HepG2 (cell line): ENCODE measurements at regions not wholly inside any gene's neighbourhood (a gene's known extent, or its start where the extent isn't known, plus 50 kb on each side); places are given as distances from the start of the nearest gene placed in this dataset.

ENCODE experiments used
- KLF13 ChIP-seq: sonication (generic); formaldehyde crosslinking; IDR thresholded peaks from 2 replicates; pipeline ENCODE4 v1.4.0; 2020; ENCODE audit warnings: mild to moderate bottlenecking, missing genetic modification reagents
- MED8 ChIP-seq: sonication (generic); formaldehyde crosslinking; IDR thresholded peaks from 2 replicates; pipeline ENCODE4 v1.8.1; 2023; ENCODE audit warnings: mild to moderate bottlenecking, missing genetic modification reagents; ENCODE audit not compliant: insufficient replicate concordance
- MYC ChIP-seq: sonication (generic); formaldehyde crosslinking; IDR thresholded peaks from 2 replicates; pipeline ENCODE4 v1.9.0; 2021; ENCODE audit warnings: missing genetic modification reagents, borderline replicate concordance
- NCOA5 ChIP-seq: sonication (generic); formaldehyde crosslinking; IDR thresholded peaks from 2 replicates; pipeline ENCODE4 v1.4.0; 2020; ENCODE audit warnings: missing genetic modification reagents
- NR2F2 ChIP-seq: IDR thresholded peaks from 2 replicates; pipeline ENCODE4 v1.6.1; 2012; ENCODE audit warnings: low read depth, inconsistent platforms, borderline replicate concordance
- TBL1XR1 ChIP-seq: fragments of 150-350 bp; IDR thresholded peaks from 2 replicates; pipeline ENCODE4 v1.6.1; 2014; ENCODE audit warnings: borderline replicate concordance, low read length; ENCODE audit not compliant: partially characterized antibody
- ZMAT3 ChIP-seq: sonication (generic); formaldehyde crosslinking; conservative IDR thresholded peaks from 2 replicates; pipeline ENCODE4 v1.7.0; 2021; ENCODE audit warnings: missing genetic modification reagents
- TF ChIP-seq, protein P1 (sequence below): sonication (generic); formaldehyde crosslinking; IDR thresholded peaks from 2 replicates; pipeline ENCODE4 v1.4.0; 2020; ENCODE audit warnings: missing genetic modification reagents
- TF ChIP-seq, protein P2 (sequence below): sonication (generic); formaldehyde crosslinking; IDR thresholded peaks from 2 replicates; pipeline ENCODE4 v1.8.0; 2022; ENCODE audit warnings: missing genetic modification reagents, mild to moderate bottlenecking, moderate library complexity, borderline replicate concordance
- TF ChIP-seq, protein P3 (sequence below): sonication (generic); formaldehyde crosslinking; IDR thresholded peaks from 2 replicates; pipeline ENCODE4 v1.8.0; 2022; ENCODE audit warnings: mild to moderate bottlenecking, missing genetic modification reagents; ENCODE audit not compliant: insufficient replicate concordance
- TF ChIP-seq, protein P4 (sequence below): sonication (generic); formaldehyde crosslinking; IDR thresholded peaks from 2 replicates; pipeline ENCODE4 v1.5.1; 2020; ENCODE audit warnings: missing genetic modification reagents, mild to moderate bottlenecking, borderline replicate concordance
- TF ChIP-seq, protein P5 (sequence below): sonication (generic); formaldehyde crosslinking; IDR thresholded peaks from 2 replicates; pipeline ENCODE4 v1.5.0; 2020; ENCODE audit warnings: missing genetic modification reagents
- TF ChIP-seq, protein P6 (sequence below): sonication (generic); IDR thresholded peaks from 2 replicates; pipeline ENCODE4 v1.6.1; 2016; ENCODE audit warnings: low read depth, borderline replicate concordance

DNA sequence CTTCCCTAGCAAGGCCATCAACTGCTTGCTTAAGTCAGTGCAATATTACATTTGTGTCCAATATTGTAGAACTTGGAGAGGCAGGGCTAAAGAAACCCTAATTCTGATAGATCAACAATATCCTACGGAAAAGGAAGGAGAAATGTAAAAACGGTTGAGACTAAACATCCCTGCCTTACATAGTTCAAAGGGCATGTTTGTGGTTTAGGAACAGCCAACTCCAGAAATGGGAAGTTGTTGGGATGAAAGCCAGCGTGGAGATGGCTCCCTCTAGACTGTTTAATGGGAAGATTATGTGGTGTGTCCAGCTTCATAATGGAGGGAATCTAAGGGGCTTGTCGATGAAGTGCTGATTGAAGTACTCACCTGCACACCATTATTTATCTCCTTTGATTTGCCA is 145.3 kb upstream of the TENT5A start (continued):
- TF ChIP-seq, protein P1, sequence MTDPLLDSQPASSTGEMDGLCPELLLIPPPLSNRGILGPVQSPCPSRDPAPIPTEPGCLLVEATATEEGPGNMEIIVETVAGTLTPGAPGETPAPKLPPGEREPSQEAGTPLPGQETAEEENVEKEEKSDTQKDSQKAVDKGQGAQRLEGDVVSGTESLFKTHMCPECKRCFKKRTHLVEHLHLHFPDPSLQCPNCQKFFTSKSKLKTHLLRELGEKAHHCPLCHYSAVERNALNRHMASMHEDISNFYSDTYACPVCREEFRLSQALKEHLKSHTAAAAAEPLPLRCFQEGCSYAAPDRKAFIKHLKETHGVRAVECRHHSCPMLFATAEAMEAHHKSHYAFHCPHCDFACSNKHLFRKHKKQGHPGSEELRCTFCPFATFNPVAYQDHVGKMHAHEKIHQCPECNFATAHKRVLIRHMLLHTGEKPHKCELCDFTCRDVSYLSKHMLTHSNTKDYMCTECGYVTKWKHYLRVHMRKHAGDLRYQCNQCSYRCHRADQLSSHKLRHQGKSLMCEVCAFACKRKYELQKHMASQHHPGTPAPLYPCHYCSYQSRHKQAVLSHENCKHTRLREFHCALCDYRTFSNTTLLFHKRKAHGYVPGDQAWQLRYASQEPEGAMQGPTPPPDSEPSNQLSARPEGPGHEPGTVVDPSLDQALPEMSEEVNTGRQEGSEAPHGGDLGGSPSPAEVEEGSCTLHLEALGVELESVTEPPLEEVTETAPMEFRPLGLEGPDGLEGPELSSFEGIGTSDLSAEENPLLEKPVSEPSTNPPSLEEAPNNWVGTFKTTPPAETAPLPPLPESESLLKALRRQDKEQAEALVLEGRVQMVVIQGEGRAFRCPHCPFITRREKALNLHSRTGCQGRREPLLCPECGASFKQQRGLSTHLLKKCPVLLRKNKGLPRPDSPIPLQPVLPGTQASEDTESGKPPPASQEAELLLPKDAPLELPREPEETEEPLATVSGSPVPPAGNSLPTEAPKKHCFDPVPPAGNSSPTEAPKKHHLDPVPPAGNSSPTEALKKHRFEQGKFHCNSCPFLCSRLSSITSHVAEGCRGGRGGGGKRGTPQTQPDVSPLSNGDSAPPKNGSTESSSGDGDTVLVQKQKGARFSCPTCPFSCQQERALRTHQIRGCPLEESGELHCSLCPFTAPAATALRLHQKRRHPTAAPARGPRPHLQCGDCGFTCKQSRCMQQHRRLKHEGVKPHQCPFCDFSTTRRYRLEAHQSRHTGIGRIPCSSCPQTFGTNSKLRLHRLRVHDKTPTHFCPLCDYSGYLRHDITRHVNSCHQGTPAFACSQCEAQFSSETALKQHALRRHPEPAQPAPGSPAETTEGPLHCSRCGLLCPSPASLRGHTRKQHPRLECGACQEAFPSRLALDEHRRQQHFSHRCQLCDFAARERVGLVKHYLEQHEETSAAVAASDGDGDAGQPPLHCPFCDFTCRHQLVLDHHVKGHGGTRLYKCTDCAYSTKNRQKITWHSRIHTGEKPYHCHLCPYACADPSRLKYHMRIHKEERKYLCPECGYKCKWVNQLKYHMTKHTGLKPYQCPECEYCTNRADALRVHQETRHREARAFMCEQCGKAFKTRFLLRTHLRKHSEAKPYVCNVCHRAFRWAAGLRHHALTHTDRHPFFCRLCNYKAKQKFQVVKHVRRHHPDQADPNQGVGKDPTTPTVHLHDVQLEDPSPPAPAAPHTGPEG (CRISPR knock-in tag), result no peak
- TF ChIP-seq NR2F2 (no peak), TBL1XR1 (no peak), MED8 (no peak), NCOA5 (CRISPR knock-in tag) (no peak), KLF13 (CRISPR knock-in tag) (no peak), MYC (CRISPR knock-in tag) (no peak), ZMAT3 (CRISPR knock-in tag) (no peak)
- TF ChIP-seq, protein P2, sequence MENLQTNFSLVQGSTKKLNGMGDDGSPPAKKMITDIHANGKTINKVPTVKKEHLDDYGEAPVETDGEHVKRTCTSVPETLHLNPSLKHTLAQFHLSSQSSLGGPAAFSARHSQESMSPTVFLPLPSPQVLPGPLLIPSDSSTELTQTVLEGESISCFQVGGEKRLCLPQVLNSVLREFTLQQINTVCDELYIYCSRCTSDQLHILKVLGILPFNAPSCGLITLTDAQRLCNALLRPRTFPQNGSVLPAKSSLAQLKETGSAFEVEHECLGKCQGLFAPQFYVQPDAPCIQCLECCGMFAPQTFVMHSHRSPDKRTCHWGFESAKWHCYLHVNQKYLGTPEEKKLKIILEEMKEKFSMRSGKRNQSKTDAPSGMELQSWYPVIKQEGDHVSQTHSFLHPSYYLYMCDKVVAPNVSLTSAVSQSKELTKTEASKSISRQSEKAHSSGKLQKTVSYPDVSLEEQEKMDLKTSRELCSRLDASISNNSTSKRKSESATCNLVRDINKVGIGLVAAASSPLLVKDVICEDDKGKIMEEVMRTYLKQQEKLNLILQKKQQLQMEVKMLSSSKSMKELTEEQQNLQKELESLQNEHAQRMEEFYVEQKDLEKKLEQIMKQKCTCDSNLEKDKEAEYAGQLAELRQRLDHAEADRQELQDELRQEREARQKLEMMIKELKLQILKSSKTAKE (CRISPR knock-in tag), result no peak
- TF ChIP-seq, protein P3, sequence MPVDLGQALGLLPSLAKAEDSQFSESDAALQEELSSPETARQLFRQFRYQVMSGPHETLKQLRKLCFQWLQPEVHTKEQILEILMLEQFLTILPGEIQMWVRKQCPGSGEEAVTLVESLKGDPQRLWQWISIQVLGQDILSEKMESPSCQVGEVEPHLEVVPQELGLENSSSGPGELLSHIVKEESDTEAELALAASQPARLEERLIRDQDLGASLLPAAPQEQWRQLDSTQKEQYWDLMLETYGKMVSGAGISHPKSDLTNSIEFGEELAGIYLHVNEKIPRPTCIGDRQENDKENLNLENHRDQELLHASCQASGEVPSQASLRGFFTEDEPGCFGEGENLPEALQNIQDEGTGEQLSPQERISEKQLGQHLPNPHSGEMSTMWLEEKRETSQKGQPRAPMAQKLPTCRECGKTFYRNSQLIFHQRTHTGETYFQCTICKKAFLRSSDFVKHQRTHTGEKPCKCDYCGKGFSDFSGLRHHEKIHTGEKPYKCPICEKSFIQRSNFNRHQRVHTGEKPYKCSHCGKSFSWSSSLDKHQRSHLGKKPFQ (CRISPR knock-in tag), result no peak
- TF ChIP-seq, protein P4, sequence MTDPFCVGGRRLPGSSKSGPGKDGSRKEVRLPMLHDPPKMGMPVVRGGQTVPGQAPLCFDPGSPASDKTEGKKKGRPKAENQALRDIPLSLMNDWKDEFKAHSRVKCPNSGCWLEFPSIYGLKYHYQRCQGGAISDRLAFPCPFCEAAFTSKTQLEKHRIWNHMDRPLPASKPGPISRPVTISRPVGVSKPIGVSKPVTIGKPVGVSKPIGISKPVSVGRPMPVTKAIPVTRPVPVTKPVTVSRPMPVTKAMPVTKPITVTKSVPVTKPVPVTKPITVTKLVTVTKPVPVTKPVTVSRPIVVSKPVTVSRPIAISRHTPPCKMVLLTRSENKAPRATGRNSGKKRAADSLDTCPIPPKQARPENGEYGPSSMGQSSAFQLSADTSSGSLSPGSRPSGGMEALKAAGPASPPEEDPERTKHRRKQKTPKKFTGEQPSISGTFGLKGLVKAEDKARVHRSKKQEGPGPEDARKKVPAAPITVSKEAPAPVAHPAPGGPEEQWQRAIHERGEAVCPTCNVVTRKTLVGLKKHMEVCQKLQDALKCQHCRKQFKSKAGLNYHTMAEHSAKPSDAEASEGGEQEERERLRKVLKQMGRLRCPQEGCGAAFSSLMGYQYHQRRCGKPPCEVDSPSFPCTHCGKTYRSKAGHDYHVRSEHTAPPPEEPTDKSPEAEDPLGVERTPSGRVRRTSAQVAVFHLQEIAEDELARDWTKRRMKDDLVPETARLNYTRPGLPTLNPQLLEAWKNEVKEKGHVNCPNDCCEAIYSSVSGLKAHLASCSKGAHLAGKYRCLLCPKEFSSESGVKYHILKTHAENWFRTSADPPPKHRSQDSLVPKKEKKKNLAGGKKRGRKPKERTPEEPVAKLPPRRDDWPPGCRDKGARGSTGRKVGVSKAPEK (CRISPR knock-in tag), result no peak
- TF ChIP-seq, protein P5, sequence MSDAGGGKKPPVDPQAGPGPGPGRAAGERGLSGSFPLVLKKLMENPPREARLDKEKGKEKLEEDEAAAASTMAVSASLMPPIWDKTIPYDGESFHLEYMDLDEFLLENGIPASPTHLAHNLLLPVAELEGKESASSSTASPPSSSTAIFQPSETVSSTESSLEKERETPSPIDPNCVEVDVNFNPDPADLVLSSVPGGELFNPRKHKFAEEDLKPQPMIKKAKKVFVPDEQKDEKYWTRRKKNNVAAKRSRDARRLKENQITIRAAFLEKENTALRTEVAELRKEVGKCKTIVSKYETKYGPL, result no peak
- TF ChIP-seq, protein P6, sequence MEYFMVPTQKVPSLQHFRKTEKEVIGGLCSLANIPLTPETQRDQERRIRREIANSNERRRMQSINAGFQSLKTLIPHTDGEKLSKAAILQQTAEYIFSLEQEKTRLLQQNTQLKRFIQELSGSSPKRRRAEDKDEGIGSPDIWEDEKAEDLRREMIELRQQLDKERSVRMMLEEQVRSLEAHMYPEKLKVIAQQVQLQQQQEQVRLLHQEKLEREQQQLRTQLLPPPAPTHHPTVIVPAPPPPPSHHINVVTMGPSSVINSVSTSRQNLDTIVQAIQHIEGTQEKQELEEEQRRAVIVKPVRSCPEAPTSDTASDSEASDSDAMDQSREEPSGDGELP, result no peak
